HEK293 (cell line): ENCODE measurements at regions not wholly inside any gene's neighbourhood (a gene's known extent, or its start where the extent isn't known, plus 50 kb on each side); places are given as distances from the start of the nearest gene placed in this dataset.

Experiments used
- CTCF ChIA-PET: fragments of 350-600 bp; formaldehyde crosslinking; extraction: SDS; loops from one replicate; lab custom pipeline; 2021; ENCODE audit warnings: antibody characterized with exemption; lab: Yijun Ruan, JAX
- POLR2A ChIA-PET: fragments of 300-600 bp; formaldehyde crosslinking; extraction: SDS; loops from one replicate; lab custom pipeline; 2020; ENCODE audit warnings: antibody characterized with exemption, inconsistent platforms; lab: Yijun Ruan, JAX
- H3K27ac ChIP-seq: fragments of 200-500 bp; sonication (Bioruptor generic); 2 replicates; pipeline ENCODE4 v1.5.1; 2014; ENCODE audit warnings: low read depth, low read length, control low read depth, inconsistent platforms; ENCODE audit errors: extremely low read depth
- H3K36me3 ChIP-seq, 2 experiments: fragments of 200-500 bp in 1 of 2; sonication (Bioruptor generic) in 1 of 2; 1 replicate in 1 of 2; 2 replicates in 1 of 2; pipeline ENCODE4 v1.5.1; 2014 to 2017; ENCODE audit warnings: inconsistent platforms in 2 of 2, low read length in 2 of 2; ENCODE audit not compliant: control insufficient read depth in 2 of 2, insufficient read depth in 1 of 2
- H3K4me1 ChIP-seq: fragments of 200-500 bp; sonication (Bioruptor generic); 2 replicates; pipeline ENCODE4 v1.5.1; 2014; ENCODE audit warnings: mild to moderate bottlenecking, low read length, inconsistent platforms; ENCODE audit not compliant: control insufficient read depth, insufficient read depth
- H3K4me3 ChIP-seq: 2 replicates; pipeline ENCODE4 v1.5.1; 2011; ENCODE audit warnings: low read depth, mild to moderate bottlenecking, control low read depth, low read length, moderate library complexity
- H3K9me3 ChIP-seq: fragments of 200-500 bp; sonication (Bioruptor generic); 2 replicates; pipeline ENCODE4 v1.5.1; 2014; ENCODE audit warnings: low read depth, low read length, inconsistent platforms; ENCODE audit not compliant: control insufficient read depth, insufficient read depth
- BCL11A ChIP-seq: fragments of 450-650 bp; formaldehyde crosslinking; IDR thresholded peaks from 2 replicates; pipeline ENCODE4 v1.5.1; 2016; ENCODE audit warnings: low read depth, missing biosample characterization, missing genetic modification characterization
- OSR2 ChIP-seq: fragments of 450-650 bp; formaldehyde crosslinking; IDR thresholded peaks from 2 replicates; pipeline ENCODE4 v1.5.1; 2016; ENCODE audit warnings: missing biosample characterization, missing genetic modification characterization
- PRDM2 ChIP-seq: fragments of 450-650 bp; formaldehyde crosslinking; IDR thresholded peaks from 2 replicates; pipeline ENCODE4 v1.5.1; 2016; ENCODE audit warnings: missing biosample characterization, missing genetic modification characterization, borderline replicate concordance
- RBAK ChIP-seq: fragments of 450-650 bp; formaldehyde crosslinking; IDR thresholded peaks from 2 replicates; pipeline ENCODE4 v1.5.1; 2016; ENCODE audit warnings: missing biosample characterization, missing genetic modification characterization
- SP3 ChIP-seq: fragments of 450-650 bp; formaldehyde crosslinking; IDR thresholded peaks from 2 replicates; pipeline ENCODE4 v1.5.1; 2016; ENCODE audit warnings: missing biosample characterization, missing genetic modification characterization
- ZBTB21 ChIP-seq: fragments of 450-650 bp; formaldehyde crosslinking; IDR thresholded peaks from 2 replicates; pipeline ENCODE4 v1.5.1; 2017; ENCODE audit warnings: missing biosample characterization, missing genetic modification characterization
- ZBTB48 ChIP-seq: fragments of 450-650 bp; formaldehyde crosslinking; IDR thresholded peaks from 2 replicates; pipeline ENCODE4 v1.5.1; 2016; ENCODE audit warnings: missing biosample characterization, missing genetic modification characterization
- ZFP37 ChIP-seq: fragments of 450-650 bp; formaldehyde crosslinking; IDR thresholded peaks from 2 replicates; pipeline ENCODE4 v1.5.1; 2016; ENCODE audit warnings: missing biosample characterization, missing genetic modification characterization
- ZNF354C ChIP-seq: fragments of 450-650 bp; formaldehyde crosslinking; IDR thresholded peaks from 2 replicates; pipeline ENCODE4 v1.5.1; 2016; ENCODE audit warnings: missing biosample characterization, missing genetic modification characterization, low read depth, borderline replicate concordance
- ZNF433 ChIP-seq: fragments of 450-650 bp; formaldehyde crosslinking; IDR thresholded peaks from 2 replicates; pipeline ENCODE4 v1.5.1; 2016; ENCODE audit warnings: missing biosample characterization, missing genetic modification characterization, low read depth
- ZNF529 ChIP-seq: fragments of 450-650 bp; formaldehyde crosslinking; IDR thresholded peaks from 2 replicates; pipeline ENCODE4 v1.5.1; 2017; ENCODE audit warnings: missing genetic modification characterization, missing biosample characterization; ENCODE audit not compliant: insufficient replicate concordance
- ZNF558 ChIP-seq: fragments of 450-650 bp; formaldehyde crosslinking; IDR thresholded peaks from 2 replicates; pipeline ENCODE4 v1.5.1; 2016; ENCODE audit warnings: missing biosample characterization, missing genetic modification characterization
- ZNF580 ChIP-seq: fragments of 450-650 bp; formaldehyde crosslinking; IDR thresholded peaks from 2 replicates; pipeline ENCODE4 v1.5.1; 2016; ENCODE audit warnings: missing biosample characterization, missing genetic modification characterization
- ZNF701 ChIP-seq: fragments of 450-650 bp; formaldehyde crosslinking; IDR thresholded peaks from 2 replicates; pipeline ENCODE4 v1.5.1; 2016; ENCODE audit warnings: missing biosample characterization, missing genetic modification characterization
- ZNF785 ChIP-seq: fragments of 450-650 bp; formaldehyde crosslinking; IDR thresholded peaks from 2 replicates; pipeline ENCODE4 v1.5.1; 2016; ENCODE audit warnings: missing biosample characterization, missing genetic modification characterization
- ZNF792 ChIP-seq: fragments of 450-650 bp; formaldehyde crosslinking; IDR thresholded peaks from 2 replicates; pipeline ENCODE4 v1.5.1; 2016; ENCODE audit warnings: missing biosample characterization, missing genetic modification characterization
- ZSCAN23 ChIP-seq: fragments of 450-650 bp; formaldehyde crosslinking; IDR thresholded peaks from 2 replicates; pipeline ENCODE4 v1.5.1; 2016; ENCODE audit warnings: missing biosample characterization, missing genetic modification characterization
- TF ChIP-seq, protein P1 (sequence below): fragments of 450-650 bp; formaldehyde crosslinking; IDR thresholded peaks from 2 replicates; pipeline ENCODE4 v1.5.1; 2017; ENCODE audit warnings: missing biosample characterization, missing genetic modification characterization
- TF ChIP-seq, protein P2 (sequence below): fragments of 450-650 bp; formaldehyde crosslinking; conservative IDR thresholded peaks from 2 replicates; pipeline ENCODE4 v1.5.1; 2016; ENCODE audit warnings: low read depth, missing biosample characterization, missing genetic modification characterization
- TF ChIP-seq, protein P3 (sequence below): fragments of 450-650 bp; formaldehyde crosslinking; IDR thresholded peaks from 2 replicates; pipeline ENCODE4 v1.5.1; 2016; ENCODE audit warnings: missing biosample characterization, missing genetic modification characterization

DNA sequence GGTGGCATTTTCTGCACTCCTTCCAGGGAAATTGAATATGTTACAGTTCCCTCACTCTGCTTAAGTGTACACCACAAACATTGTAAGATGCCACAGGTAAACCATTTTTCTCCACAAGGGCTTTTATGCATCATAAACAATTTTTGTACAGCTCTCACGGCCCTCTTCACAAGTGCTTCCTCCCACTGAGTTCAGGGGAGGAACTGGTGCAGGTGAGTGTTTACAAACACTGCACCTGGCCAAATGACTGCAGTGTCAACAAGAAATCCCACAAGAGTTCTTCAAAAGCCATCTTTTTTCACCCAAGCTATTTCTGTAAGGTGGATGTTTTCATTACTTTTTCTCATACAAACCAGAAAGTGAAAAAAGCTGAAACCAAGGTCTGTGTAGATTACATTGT is 973.2 kb downstream of the AACS start (continued):
- no peak for TF ChIP-seq PRDM2 (tag by site-specific recombination)
- no peak for TF ChIP-seq RBAK
- TF ChIP-seq ZNF785 (tag by site-specific recombination) = no peak

- CTCF ChIA-PET = no interaction called here
- no peaks in the 10 kb centered on the region for H3K36me3 ChIP-seq
- POLR2A ChIA-PET = no interaction called here
- H3K9me3 ChIP-seq = no peaks in the 10 kb centered on the region
- TF ChIP-seq ZNF701 (no peak), OSR2 (tag by site-specific recombination) (no peak), ZNF433 (tag by site-specific recombination) (no peak), ZNF792 (tag by site-specific recombination) (no peak), ZNF354C (no peak), ZNF529 (tag by site-specific recombination) (no peak), ZBTB48 (tag by site-specific recombination) (no peak), ZFP37 (tag by site-specific recombination) (no peak), ZBTB21 (tag by site-specific recombination) (no peak), ZNF558 (tag by site-specific recombination) (no peak), SP3 (tag by site-specific recombination) (no peak), BCL11A (no peak), ZNF580 (no peak), ZSCAN23 (no peak)
- TF ChIP-seq, protein P1, sequence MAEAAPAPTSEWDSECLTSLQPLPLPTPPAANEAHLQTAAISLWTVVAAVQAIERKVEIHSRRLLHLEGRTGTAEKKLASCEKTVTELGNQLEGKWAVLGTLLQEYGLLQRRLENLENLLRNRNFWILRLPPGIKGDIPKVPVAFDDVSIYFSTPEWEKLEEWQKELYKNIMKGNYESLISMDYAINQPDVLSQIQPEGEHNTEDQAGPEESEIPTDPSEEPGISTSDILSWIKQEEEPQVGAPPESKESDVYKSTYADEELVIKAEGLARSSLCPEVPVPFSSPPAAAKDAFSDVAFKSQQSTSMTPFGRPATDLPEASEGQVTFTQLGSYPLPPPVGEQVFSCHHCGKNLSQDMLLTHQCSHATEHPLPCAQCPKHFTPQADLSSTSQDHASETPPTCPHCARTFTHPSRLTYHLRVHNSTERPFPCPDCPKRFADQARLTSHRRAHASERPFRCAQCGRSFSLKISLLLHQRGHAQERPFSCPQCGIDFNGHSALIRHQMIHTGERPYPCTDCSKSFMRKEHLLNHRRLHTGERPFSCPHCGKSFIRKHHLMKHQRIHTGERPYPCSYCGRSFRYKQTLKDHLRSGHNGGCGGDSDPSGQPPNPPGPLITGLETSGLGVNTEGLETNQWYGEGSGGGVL (tag by site-specific recombination) = no peak
- TF ChIP-seq, protein P2, sequence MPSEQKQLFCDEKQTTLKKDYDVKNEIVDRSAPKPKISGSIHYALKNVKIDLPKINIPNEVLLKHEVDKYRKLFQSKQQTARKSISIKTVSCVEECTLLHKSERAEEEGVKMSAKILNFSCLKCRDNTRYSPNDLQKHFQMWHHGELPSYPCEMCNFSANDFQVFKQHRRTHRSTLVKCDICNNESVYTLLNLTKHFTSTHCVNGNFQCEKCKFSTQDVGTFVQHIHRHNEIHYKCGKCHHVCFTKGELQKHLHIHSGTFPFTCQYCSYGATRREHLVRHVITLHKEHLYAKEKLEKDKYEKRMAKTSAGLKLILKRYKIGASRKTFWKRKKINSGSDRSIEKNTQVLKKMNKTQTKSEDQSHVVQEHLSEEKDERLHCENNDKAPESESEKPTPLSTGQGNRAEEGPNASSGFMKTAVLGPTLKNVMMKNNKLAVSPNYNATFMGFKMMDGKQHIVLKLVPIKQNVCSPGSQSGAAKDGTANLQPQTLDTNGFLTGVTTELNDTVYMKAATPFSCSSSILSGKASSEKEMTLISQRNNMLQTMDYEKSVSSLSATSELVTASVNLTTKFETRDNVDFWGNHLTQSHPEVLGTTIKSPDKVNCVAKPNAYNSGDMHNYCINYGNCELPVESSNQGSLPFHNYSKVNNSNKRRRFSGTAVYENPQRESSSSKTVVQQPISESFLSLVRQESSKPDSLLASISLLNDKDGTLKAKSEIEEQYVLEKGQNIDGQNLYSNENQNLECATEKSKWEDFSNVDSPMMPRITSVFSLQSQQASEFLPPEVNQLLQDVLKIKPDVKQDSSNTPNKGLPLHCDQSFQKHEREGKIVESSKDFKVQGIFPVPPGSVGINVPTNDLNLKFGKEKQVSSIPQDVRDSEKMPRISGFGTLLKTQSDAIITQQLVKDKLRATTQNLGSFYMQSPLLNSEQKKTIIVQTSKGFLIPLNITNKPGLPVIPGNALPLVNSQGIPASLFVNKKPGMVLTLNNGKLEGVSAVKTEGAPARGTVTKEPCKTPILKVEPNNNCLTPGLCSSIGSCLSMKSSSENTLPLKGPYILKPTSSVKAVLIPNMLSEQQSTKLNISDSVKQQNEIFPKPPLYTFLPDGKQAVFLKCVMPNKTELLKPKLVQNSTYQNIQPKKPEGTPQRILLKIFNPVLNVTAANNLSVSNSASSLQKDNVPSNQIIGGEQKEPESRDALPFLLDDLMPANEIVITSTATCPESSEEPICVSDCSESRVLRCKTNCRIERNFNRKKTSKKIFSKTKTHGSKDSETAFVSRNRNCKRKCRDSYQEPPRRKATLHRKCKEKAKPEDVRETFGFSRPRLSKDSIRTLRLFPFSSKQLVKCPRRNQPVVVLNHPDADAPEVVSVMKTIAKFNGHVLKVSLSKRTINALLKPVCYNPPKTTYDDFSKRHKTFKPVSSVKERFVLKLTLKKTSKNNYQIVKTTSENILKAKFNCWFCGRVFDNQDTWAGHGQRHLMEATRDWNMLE (tag by site-specific recombination) = no peak
- TF ChIP-seq, protein P3, sequence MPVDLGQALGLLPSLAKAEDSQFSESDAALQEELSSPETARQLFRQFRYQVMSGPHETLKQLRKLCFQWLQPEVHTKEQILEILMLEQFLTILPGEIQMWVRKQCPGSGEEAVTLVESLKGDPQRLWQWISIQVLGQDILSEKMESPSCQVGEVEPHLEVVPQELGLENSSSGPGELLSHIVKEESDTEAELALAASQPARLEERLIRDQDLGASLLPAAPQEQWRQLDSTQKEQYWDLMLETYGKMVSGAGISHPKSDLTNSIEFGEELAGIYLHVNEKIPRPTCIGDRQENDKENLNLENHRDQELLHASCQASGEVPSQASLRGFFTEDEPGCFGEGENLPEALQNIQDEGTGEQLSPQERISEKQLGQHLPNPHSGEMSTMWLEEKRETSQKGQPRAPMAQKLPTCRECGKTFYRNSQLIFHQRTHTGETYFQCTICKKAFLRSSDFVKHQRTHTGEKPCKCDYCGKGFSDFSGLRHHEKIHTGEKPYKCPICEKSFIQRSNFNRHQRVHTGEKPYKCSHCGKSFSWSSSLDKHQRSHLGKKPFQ (tag by site-specific recombination) = no peak
- H3K4me1 ChIP-seq = no peaks in the 10 kb centered on the region
- no peak overlapping the region for H3K27ac ChIP-seq
- H3K4me3 ChIP-seq = no peak overlapping the region
These were observed 975.1 kb downstream of the AACS start for GRCh38 chr12:126040307-126040706.
